Stomach (tissue), 8 donors: ENCODE measurements at regions not wholly inside any gene's neighbourhood (a gene's known extent, or its start where the extent isn't known, plus 50 kb on each side); places are given as distances from the start of the nearest gene placed in this dataset.

Experiments used
- DNase-seq, 2 donors: peaks; one replicate each; pipeline versions ENCODE4 v3.0.0 to v3.0.0-alpha.2; 2013 to 2019
- H3K27ac ChIP-seq, 5 donors: fragments of 200-600 bp in 4 of 5; sonication (generic) in 4 of 5; one replicate each; pipeline ENCODE4 v1.5.1; 2013 to 2019; ENCODE audit warnings: mild to moderate bottlenecking in 1 of 5, moderate library complexity in 1 of 5
- H3K27me3 ChIP-seq, 3 donors: fragments of 200-600 bp; sonication (generic); one replicate each; pipeline ENCODE4 v1.5.1; 2017 to 2019; ENCODE audit warnings: mixed run types in 1 of 3
- H3K36me3 ChIP-seq, 4 donors: fragments of 200-600 bp; sonication (generic); 1 replicate in 3 of 4; 2 replicates in 1 of 4; pipeline ENCODE4 v1.5.1; 2016 to 2019
- H3K4me1 ChIP-seq, 4 donors: fragments of 200-600 bp; sonication (generic); one replicate each; pipeline ENCODE4 v1.5.1; 2016 to 2019
- H3K4me3 ChIP-seq, 4 donors: fragments of 200-600 bp; sonication (generic) in 3 of 4; one replicate each; pipeline ENCODE4 v1.5.1; 2016 to 2019; ENCODE audit warnings: mild to moderate bottlenecking in 1 of 4
- H3K9me3 ChIP-seq, 4 donors: fragments of 200-600 bp; sonication (generic); one replicate each; pipeline ENCODE4 v1.5.1; 2016 to 2019
- EP300 ChIP-seq: sonication (generic); formaldehyde crosslinking; IDR thresholded peaks from one replicate; pipeline ENCODE4 v1.6.1; 2017; ENCODE audit warnings: antibody characterized with exemption
- POLR2A ChIP-seq, 4 donors: fragments of 450-650 bp; IDR thresholded peaks; one replicate each; pipeline ENCODE4 v1.6.1; 2016; ENCODE audit warnings: antibody characterized with exemption in 4 of 4, control low read depth in 2 of 4, mild to moderate bottlenecking in 1 of 4, moderate library complexity in 1 of 4
- POLR2AphosphoS5 ChIP-seq, 3 donors: sonication (generic); formaldehyde crosslinking; IDR thresholded peaks; one replicate each; pipeline ENCODE4 v1.6.1; 2016; ENCODE audit warnings: antibody characterized with exemption in 3 of 3
- WGBS, 5 donors: extraction: QIAGEN DNeasy Blood & Tissue Kit in 3 of 5; methylation state at CpG; one replicate each; pipeline versions ENCODE4 v1.1.5 to v1.1.7; 2013 to 2018; 5-methylcytosine and 5-hydroxymethylcytosine counted together
- intact Hi-C: fragments of 100-400 bp; cut with DNase I; formaldehyde crosslinking; loops from one replicate; pipeline ENCODE4 v1.15.1; 2023; ENCODE audit warnings: low total_unique reads
- TF ChIP-seq, protein P1 (sequence below), 7 experiments: fragments of 450-650 bp in 4 of 7; fragments of 200-600 bp in 3 of 7; sonication (generic) in 3 of 7; IDR thresholded peaks; one replicate each; pipeline ENCODE4 v1.5.1; 2016 to 2019; ENCODE audit warnings: antibody characterized with exemption in 7 of 7, control low read depth in 2 of 7, mild to moderate bottlenecking in 1 of 7
- donor health status: healthy with polysubstance abuse.
- donor health status: Bipolar disorder and iron deficiency.
- donor health status: healthy.

DNA sequence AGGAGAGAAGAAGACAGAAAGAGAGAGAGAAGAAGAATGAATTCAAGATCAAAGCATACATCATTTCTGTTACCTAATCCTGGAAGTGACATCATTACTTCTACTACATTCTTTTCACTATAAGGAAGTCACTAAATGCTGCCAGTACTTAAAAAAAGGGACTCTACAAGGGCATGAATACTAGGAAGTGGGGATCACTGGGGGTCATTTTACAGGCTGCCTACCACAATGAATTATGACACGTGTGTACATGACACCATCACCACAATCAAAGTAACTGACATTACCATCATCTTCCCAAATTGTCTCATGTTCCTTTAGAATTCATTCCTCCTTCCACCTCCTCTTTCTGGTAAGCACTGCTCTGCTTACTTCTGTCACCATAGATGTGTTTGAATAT lies 227.0 kb downstream of the CPE start:
- no peak for DNase-seq
- Histone ChIP-seq H3K4me3 (no peak overlapping the region), H3K27ac (no peak overlapping the region), H3K4me1 (peaks cover 0 to 10% (median 0%) of the 10 kb centered on the region in 4 donors), H3K9me3 (no peaks in the 10 kb centered on the region), H3K36me3 (no peaks in the 10 kb centered on the region), H3K27me3 (no peaks in the 10 kb centered on the region)
- WGBS, 5 donors: 78 to 89% (median 84%) methylated on average over 1 of the region's 1 CpG
- intact Hi-C loops: no loop called here
- no peak for TF ChIP-seq EP300
- no peak for TF ChIP-seq POLR2A (IDR thresholded peaks at IDR 0.05)
- TF ChIP-seq, protein P1, sequence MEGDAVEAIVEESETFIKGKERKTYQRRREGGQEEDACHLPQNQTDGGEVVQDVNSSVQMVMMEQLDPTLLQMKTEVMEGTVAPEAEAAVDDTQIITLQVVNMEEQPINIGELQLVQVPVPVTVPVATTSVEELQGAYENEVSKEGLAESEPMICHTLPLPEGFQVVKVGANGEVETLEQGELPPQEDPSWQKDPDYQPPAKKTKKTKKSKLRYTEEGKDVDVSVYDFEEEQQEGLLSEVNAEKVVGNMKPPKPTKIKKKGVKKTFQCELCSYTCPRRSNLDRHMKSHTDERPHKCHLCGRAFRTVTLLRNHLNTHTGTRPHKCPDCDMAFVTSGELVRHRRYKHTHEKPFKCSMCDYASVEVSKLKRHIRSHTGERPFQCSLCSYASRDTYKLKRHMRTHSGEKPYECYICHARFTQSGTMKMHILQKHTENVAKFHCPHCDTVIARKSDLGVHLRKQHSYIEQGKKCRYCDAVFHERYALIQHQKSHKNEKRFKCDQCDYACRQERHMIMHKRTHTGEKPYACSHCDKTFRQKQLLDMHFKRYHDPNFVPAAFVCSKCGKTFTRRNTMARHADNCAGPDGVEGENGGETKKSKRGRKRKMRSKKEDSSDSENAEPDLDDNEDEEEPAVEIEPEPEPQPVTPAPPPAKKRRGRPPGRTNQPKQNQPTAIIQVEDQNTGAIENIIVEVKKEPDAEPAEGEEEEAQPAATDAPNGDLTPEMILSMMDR (IDR thresholded peaks at IDR 0.05): no peak
- TF ChIP-seq POLR2AphosphoS5 (IDR thresholded peaks at IDR 0.05): no peak

DNA sequence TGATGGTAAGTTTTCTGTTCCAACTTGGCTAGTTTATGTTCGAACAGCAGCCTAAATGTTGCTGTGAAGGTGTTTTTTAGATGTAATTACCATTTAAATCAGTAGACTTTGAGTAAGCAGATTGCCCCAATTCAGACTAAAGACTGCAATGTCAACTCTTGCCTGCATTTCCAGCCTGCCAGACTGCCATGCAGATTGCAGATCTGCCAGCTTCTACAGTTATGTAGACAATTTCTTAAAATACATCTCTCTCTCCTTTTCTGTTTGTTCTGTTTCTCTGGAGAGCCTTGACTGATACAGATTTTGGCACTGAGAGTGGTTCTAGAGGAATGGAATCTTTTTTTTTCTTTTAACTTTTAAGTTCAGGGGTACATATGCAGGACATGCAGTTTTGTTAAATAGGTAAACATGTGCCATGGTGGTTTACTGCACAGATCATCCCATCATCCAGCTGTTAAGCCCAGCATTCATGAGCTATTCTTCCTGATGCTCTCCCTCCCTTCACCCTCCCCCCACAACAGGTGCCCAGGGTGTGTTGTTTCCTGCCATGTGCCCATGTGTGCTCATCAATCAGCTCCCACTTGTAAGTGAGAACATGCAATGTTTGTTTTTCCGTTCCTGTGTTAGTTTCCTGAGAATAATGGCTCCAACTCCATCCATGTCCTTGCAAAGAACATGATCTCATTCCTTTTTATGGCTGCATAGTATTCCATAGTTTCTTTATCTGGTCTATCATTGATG lies 227.8 kb downstream of the CPE start:
- Histone ChIP-seq H3K36me3 (no peaks in the 10 kb centered on the region), H3K27ac (no peak overlapping the region), H3K9me3 (no peaks in the 10 kb centered on the region), H3K4me1 (peaks cover 0 to 17% (median 0%) of the 10 kb centered on the region in 4 donors), H3K27me3 (no peaks in the 10 kb centered on the region), H3K4me3 (no peak overlapping the region)
- no peak for DNase-seq
- intact Hi-C loops: no loop called here
- TF ChIP-seq, protein P1 (IDR thresholded peaks at IDR 0.05): no peak
- TF ChIP-seq EP300: no peak
- no peak for TF ChIP-seq POLR2AphosphoS5 (IDR thresholded peaks at IDR 0.05)
- no peak for TF ChIP-seq POLR2A (IDR thresholded peaks at IDR 0.05)
- WGBS, 5 donors: 76 to 92% (median 77%) methylated on average over 2 of the region's 2 CpGs

DNA sequence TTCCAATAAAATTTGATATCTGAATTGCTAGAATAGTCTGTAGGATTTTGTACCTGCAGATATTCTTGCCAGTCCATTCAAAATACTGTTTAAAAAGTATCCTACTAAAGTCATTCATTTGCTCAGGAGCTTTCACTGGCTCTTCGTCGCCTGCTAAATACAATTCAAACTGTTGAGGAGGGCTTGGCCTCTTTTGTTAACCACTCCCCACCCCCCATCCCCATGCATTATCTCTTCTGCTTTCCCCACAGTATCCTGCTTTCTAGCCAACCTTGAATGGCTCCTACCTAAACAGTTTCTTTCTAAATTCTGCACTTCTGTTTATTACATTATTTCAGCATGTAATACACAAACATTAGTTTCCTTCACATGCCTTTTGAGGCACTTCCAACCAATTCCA lies 230.8 kb downstream of the CPE start:
- Histone ChIP-seq H3K9me3 (no peaks in the 10 kb centered on the region), H3K4me1 (peaks cover 0 to 31% (median 0%) of the 10 kb centered on the region in 4 donors), H3K27me3 (no peaks in the 10 kb centered on the region), H3K4me3 (no peak overlapping the region), H3K36me3 (no peaks in the 10 kb centered on the region), H3K27ac (no peak overlapping the region)
- no peak for DNase-seq
- 83 to 98% (median 93%) methylated on average over 2 of the region's 2 CpGs for WGBS, 5 donors
- intact Hi-C loops: no loop called here
- TF ChIP-seq, protein P1 (IDR thresholded peaks at IDR 0.05): no peak
- TF ChIP-seq POLR2A (IDR thresholded peaks at IDR 0.05): no peak
- no peak for TF ChIP-seq POLR2AphosphoS5 (IDR thresholded peaks at IDR 0.05)
- no peak for TF ChIP-seq EP300

DNA sequence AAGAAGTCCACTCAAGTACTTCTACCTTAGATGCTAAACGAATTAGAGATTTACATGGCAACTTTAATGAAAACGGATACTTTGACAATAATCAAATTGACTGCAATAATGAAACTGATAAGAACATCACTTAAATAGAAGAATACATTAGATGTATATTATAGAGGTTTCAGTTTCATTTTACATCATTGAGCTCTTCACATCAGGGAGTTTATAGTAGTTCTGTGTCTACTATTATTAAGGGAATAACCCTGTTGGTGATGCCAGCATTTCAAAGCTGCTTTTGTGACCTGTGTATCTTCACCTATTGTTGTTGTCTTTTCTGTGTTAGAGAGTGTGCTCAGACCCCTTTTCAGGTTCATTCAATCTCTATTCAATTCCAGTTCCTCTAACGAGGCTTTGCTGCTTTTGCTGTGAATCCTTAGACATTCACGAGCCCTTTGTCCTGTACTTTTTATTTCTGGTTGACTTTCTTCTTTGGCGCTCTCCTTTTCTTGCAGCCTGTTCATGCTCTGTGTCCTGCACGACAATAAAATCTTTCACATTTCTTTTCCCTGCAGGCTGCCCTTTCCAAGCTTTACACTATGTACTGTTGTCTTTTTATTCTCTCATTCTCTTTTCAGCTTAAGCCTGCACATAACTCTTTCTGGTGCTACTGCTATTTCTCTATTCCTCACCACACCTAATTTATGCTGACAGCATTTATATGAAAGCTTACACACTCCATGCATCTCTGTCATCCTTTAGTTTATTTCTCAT lies 232.1 kb downstream of the CPE start:
- Histone ChIP-seq H3K9me3 (no peaks in the 10 kb centered on the region), H3K4me1 (peaks cover 0 to 31% (median 0%) of the 10 kb centered on the region in 4 donors), H3K27me3 (no peaks in the 10 kb centered on the region), H3K27ac (no peak overlapping the region), H3K36me3 (no peaks in the 10 kb centered on the region), H3K4me3 (no peak overlapping the region)
- 39 to 68% (median 56%) methylated on average over 6 of the region's 6 CpGs for WGBS, 5 donors
- TF ChIP-seq EP300 (no peak), POLR2AphosphoS5 (IDR thresholded peaks at IDR 0.05) (no peak), POLR2A (IDR thresholded peaks at IDR 0.05) (no peak)
- TF ChIP-seq, protein P1 (IDR thresholded peaks at IDR 0.05): no peak
- intact Hi-C loops: no loop called here
- DNase-seq: no peak
